ENCODE measurements at regions not wholly inside any gene's neighbourhood (a gene's known extent, or its start where the extent isn't known, plus 50 kb on each side); places are given as distances from the start of the nearest gene placed in this dataset.

GRCh38 chr7:49324040-49324439 is 399.7 kb downstream of the CDC14C start:
- CTCF ChIA-PET = no interaction called here
- POLR2A ChIA-PET = no interaction called here

DNA sequence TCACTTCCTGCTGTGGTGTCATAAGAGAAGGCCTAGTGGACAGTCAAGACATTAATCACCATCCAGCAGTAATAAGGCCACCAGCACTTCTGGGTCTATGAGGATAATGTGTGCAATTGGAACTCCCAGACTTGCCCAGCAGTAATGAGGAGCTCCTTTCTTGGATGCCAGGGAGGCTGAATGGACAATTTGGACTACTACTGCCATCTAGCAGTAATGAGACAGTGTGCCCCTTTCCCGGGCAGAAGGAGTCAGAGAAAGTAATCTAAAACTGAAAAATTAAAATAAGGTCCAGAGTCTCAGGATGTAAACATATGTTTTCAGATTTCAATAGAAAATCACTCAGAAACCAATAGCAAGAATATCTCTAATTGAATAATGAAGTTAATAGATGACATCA is 400.4 kb downstream of the CDC14C start:
- no peak for DNase-seq (ENCODE audit: extremely low spot score)
- ChIA-PET CTCF (no interaction called here), POLR2A (no interaction called here)
- TF ChIP-seq, protein P1, sequence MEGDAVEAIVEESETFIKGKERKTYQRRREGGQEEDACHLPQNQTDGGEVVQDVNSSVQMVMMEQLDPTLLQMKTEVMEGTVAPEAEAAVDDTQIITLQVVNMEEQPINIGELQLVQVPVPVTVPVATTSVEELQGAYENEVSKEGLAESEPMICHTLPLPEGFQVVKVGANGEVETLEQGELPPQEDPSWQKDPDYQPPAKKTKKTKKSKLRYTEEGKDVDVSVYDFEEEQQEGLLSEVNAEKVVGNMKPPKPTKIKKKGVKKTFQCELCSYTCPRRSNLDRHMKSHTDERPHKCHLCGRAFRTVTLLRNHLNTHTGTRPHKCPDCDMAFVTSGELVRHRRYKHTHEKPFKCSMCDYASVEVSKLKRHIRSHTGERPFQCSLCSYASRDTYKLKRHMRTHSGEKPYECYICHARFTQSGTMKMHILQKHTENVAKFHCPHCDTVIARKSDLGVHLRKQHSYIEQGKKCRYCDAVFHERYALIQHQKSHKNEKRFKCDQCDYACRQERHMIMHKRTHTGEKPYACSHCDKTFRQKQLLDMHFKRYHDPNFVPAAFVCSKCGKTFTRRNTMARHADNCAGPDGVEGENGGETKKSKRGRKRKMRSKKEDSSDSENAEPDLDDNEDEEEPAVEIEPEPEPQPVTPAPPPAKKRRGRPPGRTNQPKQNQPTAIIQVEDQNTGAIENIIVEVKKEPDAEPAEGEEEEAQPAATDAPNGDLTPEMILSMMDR (IDR thresholded peaks at IDR 0.05; ENCODE audit: control extremely low read depth, extremely low read depth, low read depth, missing control alignments) = peak; percentile 2

More at GRCh38 chr7:49324040-49324439, 399.7 kb downstream of the CDC14C start:
- TF ChIP-seq, protein P1 (IDR thresholded peaks at IDR 0.05; ENCODE audit: control extremely low read depth, extremely low read depth, low read depth, missing control alignments) = no peak
- DNase-seq (ENCODE audit: extremely low spot score) = no peak

- TF ChIP-seq, protein P1 (IDR thresholded peaks at IDR 0.05; ENCODE audit: control extremely low read depth, extremely low read depth, low read depth, missing control alignments) = no peak
- ChIA-PET POLR2A (no interaction called here), CTCF (no interaction called here)
- DNase-seq (ENCODE audit: extremely low spot score) = no peak
These were observed 401.2 kb downstream of the CDC14C start for GRCh38 chr7:49325571-49325970.

- ChIA-PET CTCF (no interaction called here), POLR2A (no interaction called here)
- TF ChIP-seq, protein P1 (IDR thresholded peaks at IDR 0.05; ENCODE audit: control extremely low read depth, extremely low read depth, low read depth, missing control alignments) = no peak
- DNase-seq (ENCODE audit: extremely low spot score) = no peak
These were observed 402.8 kb downstream of the CDC14C start for GRCh38 chr7:49327155-49327554.

DNA sequence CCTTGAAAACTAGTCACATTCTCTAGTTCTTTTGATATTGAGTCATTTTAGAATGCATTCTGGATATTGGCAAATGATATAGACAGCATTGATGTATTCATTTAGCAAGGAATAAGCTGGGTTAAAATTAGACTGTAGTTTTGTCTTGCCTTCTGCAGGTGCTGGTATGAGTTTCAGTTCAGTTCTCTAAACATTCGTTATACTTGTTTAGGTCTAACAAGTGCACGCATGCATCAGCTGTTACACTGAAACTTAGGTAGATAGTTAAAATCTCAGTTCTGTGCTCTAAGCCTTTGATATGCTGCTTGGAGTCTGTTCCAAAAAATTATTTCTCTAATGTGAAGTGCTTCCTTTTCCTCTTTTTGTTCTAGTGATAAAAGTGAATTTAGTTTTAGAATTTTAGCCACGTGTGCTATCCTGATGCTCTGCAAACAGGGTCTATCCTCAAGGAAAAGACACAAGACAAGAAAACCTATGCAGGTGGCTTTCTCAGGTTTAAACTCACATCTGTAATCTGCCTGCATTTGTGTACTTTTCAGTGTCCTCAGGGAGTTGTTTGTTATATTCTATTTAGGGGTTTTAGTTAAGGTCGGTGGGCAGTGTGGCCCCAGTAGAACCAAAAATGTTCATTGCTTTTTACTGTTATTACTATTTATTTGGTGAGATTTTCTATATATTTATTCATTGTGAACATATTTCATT is 409.0 kb downstream of the CDC14C start:
- TF ChIP-seq, protein P1 (IDR thresholded peaks at IDR 0.05; ENCODE audit: control extremely low read depth, extremely low read depth, low read depth, missing control alignments) = no peak
- DNase-seq (ENCODE audit: extremely low spot score) = no peak
- ChIA-PET POLR2A (no interaction called here), CTCF (no interaction called here)

- POLR2A ChIA-PET = no interaction called here
- DNase-seq (ENCODE audit: extremely low spot score) = no peak
- CTCF ChIA-PET = interaction anchor here (1.3 kb wide), 1 partner anchor 11 kb away, joined by 5 read pairs; no protein-coding TSS in a partner anchor
- TF ChIP-seq, protein P1 (IDR thresholded peaks at IDR 0.05; ENCODE audit: control extremely low read depth, extremely low read depth, low read depth, missing control alignments) = no peak
These were observed 417.5 kb downstream of the CDC14C start for GRCh38 chr7:49341849-49342248.
